ENCODE measurements at regions not wholly inside any gene's neighbourhood (a gene's known extent, or its start where the extent isn't known, plus 50 kb on each side); places are given as distances from the start of the nearest gene placed in this dataset.

GRCh38 chr5:17806818-17807468, 172.7 kb downstream of the TAF11L14 start:
- Histone ChIP-seq H3K36me3 (ENCODE audit: control insufficient read depth in 4 of 4, insufficient read depth in 4 of 4, low read length in 4 of 4) (no peaks in the 10 kb centered on the region), H3K4me1 (ENCODE audit: control insufficient read depth in 5 of 5, insufficient read depth in 5 of 5, low read length in 5 of 5) (peaks cover 0 to 5% (median 0%) of the 10 kb centered on the region in 5 donors), H3K9ac (ENCODE audit: insufficient read depth in 1 of 2, low read length in 2 of 2) (no peak overlapping the region), H3K27ac (ENCODE audit: low read depth in 1 of 2, low read length in 1 of 2) (no peak overlapping the region), H3K9me3 (ENCODE audit: control insufficient read depth in 4 of 4, insufficient read depth in 3 of 4, low read length in 3 of 4) (no peaks in the 10 kb centered on the region), H3K4me3 (no peak overlapping the region), H3K27me3 (ENCODE audit: control insufficient read depth in 3 of 3, insufficient read depth in 3 of 3, low read length in 2 of 3) (no peaks in the 10 kb centered on the region)
- TF ChIP-seq CTCF (IDR thresholded peaks at IDR 0.05; ENCODE audit: control extremely low read depth, extremely low read depth): no peak
- ATAC-seq (ENCODE audit: insufficient read depth, low FRiP score) (no peak), DNase-seq (no peak)
- WGBS, 2 donors: 78 to 79% methylated on average over 5 of the region's 5 CpGs

GRCh38 chr5:17808566-17808965, 174.3 kb downstream of the TAF11L14 start:
- Histone ChIP-seq H3K36me3 (ENCODE audit: control insufficient read depth in 4 of 4, insufficient read depth in 4 of 4, low read length in 4 of 4) (no peaks in the 10 kb centered on the region), H3K4me3 (no peak overlapping the region), H3K27ac (ENCODE audit: low read depth in 1 of 2, low read length in 1 of 2) (no peak overlapping the region), H3K9ac (ENCODE audit: insufficient read depth in 1 of 2, low read length in 2 of 2) (no peak overlapping the region), H3K27me3 (ENCODE audit: control insufficient read depth in 3 of 3, insufficient read depth in 3 of 3, low read length in 2 of 3) (no peaks in the 10 kb centered on the region), H3K4me1 (ENCODE audit: control insufficient read depth in 5 of 5, insufficient read depth in 5 of 5, low read length in 5 of 5) (no peaks in the 10 kb centered on the region), H3K9me3 (ENCODE audit: control insufficient read depth in 4 of 4, insufficient read depth in 3 of 4, low read length in 3 of 4) (no peaks in the 10 kb centered on the region)
- no peak for DNase-seq
- TF ChIP-seq CTCF (IDR thresholded peaks at IDR 0.05; ENCODE audit: control extremely low read depth, extremely low read depth): no peak
- 68 to 90% methylated on average over 2 of the region's 2 CpGs for WGBS, 2 donors
- ATAC-seq (ENCODE audit: insufficient read depth, low FRiP score): no peak

GRCh38 chr5:17810734-17811133, 176.5 kb downstream of the TAF11L14 start:
- no peak overlapping the region for H3K4me3 ChIP-seq
- H3K36me3 ChIP-seq (ENCODE audit: control insufficient read depth in 4 of 4, insufficient read depth in 4 of 4, low read length in 4 of 4): no peaks in the 10 kb centered on the region
- no peaks in the 10 kb centered on the region for H3K4me1 ChIP-seq (ENCODE audit: control insufficient read depth in 5 of 5, insufficient read depth in 5 of 5, low read length in 5 of 5)
- no peak overlapping the region for H3K9ac ChIP-seq (ENCODE audit: insufficient read depth in 1 of 2, low read length in 2 of 2)
- H3K9me3 ChIP-seq (ENCODE audit: control insufficient read depth in 4 of 4, insufficient read depth in 3 of 4, low read length in 3 of 4): no peaks in the 10 kb centered on the region
- TF ChIP-seq CTCF (IDR thresholded peaks at IDR 0.05; ENCODE audit: control extremely low read depth, extremely low read depth): no peak
- ATAC-seq (ENCODE audit: insufficient read depth, low FRiP score): no peak
- 91 to 94% methylated on average over 1 of the region's 1 CpG for WGBS, 2 donors
- H3K27me3 ChIP-seq (ENCODE audit: control insufficient read depth in 3 of 3, insufficient read depth in 3 of 3, low read length in 2 of 3): no peaks in the 10 kb centered on the region
- H3K27ac ChIP-seq (ENCODE audit: low read depth in 1 of 2, low read length in 1 of 2): no peak overlapping the region
- no peak for DNase-seq

GRCh38 chr5:17813214-17813613, 179.0 kb downstream of the TAF11L14 start:
- Histone ChIP-seq H3K9ac (ENCODE audit: insufficient read depth in 1 of 2, low read length in 2 of 2) (no peak overlapping the region), H3K27me3 (ENCODE audit: control insufficient read depth in 3 of 3, insufficient read depth in 3 of 3, low read length in 2 of 3) (no peaks in the 10 kb centered on the region), H3K27ac (ENCODE audit: low read depth in 1 of 2, low read length in 1 of 2) (no peak overlapping the region), H3K4me3 (no peak overlapping the region), H3K4me1 (ENCODE audit: control insufficient read depth in 5 of 5, insufficient read depth in 5 of 5, low read length in 5 of 5) (no peaks in the 10 kb centered on the region), H3K9me3 (ENCODE audit: control insufficient read depth in 4 of 4, insufficient read depth in 3 of 4, low read length in 3 of 4) (no peaks in the 10 kb centered on the region), H3K36me3 (ENCODE audit: control insufficient read depth in 4 of 4, insufficient read depth in 4 of 4, low read length in 4 of 4) (no peaks in the 10 kb centered on the region)
- TF ChIP-seq CTCF (IDR thresholded peaks at IDR 0.05; ENCODE audit: control extremely low read depth, extremely low read depth): no peak
- DNase-seq (no peak), ATAC-seq (ENCODE audit: insufficient read depth, low FRiP score) (no peak)
- WGBS, 2 donors: 89 to 92% methylated on average over 5 of the region's 5 CpGs
